SK-N-MC (cell line): ENCODE measurements at regions not wholly inside any gene's neighbourhood (a gene's known extent, or its start where the extent isn't known, plus 50 kb on each side); places are given as distances from the start of the nearest gene placed in this dataset.

ENCODE experiments used
- EZH2 ChIP-seq: fragments of 200-600 bp; sonication (generic); IDR thresholded peaks from one replicate; pipeline ENCODE4 v1.6.1; 2017; ENCODE audit warnings: antibody characterized with exemption
- FOXP2 ChIP-seq: optimal IDR thresholded peaks from 2 replicates; pipeline ENCODE3; 2011; ENCODE audit warnings: mild to moderate bottlenecking, moderate library complexity; ENCODE audit not compliant: insufficient read depth; ENCODE audit errors: extremely low read length, control extremely low read depth
- POLR2AphosphoS5 ChIP-seq: IDR thresholded peaks from 2 replicates; pipeline ENCODE4 v1.6.1; 2012; ENCODE audit warnings: mild to moderate bottlenecking, low read depth, low read length, borderline replicate concordance

DNA sequence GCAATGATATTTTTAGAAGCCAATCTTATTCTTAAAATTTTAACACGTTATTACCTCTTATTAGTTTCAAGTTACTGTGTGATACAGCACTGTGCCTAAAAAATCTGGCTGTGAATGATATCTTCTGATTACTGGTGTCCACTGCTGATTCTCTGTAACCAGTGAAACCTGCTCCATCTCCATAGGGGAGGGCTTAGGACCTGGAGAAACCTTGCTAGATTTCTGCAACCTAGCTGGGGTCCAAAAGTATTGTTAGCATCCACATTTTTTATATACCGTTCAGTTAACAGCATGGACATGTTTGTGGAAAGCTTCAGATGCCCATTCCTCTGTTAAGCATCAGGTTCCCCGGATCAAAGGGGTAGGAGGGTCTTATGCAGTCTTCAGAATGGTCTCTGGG is 193.9 kb upstream of the TOPAZ1 start:
- TF ChIP-seq POLR2AphosphoS5 (no peak), EZH2 (no peak), FOXP2 (no peak)
